ENCODE measurements at regions not wholly inside any gene's neighbourhood (a gene's known extent, or its start where the extent isn't known, plus 50 kb on each side); places are given as distances from the start of the nearest gene placed in this dataset.
"Not testable (repeated sequence)": the region's sequence is repeated elsewhere in the genome, so short reads cannot be mapped to it uniquely, and the experiment has no call there.

- no peaks in the 10 kb centered on the region for H4K20me1 ChIP-seq (ENCODE audit: low read depth)
- Mint-ChIP-seq H3K36me3 (no peaks in the 10 kb centered on the region), H3K27me3 (ENCODE audit: insufficient read depth, low read depth) (no peaks in the 10 kb centered on the region), H3K27ac (no peak overlapping the region), H3K4me3 (no peak overlapping the region), H3K9me3 (peaks cover 8% of the 10 kb centered on the region), H3K4me1 (peaks cover 12% of the 10 kb centered on the region)
- H3K27ac ChIP-seq = no peak overlapping the region
- H3F3A ChIP-seq (ENCODE audit: low read depth) = peaks cover 23% of the 10 kb centered on the region
- peaks cover 11% of the 10 kb centered on the region for H3K4me1 ChIP-seq
- H3K79me2 ChIP-seq (ENCODE audit: low read depth) = no peaks in the 10 kb centered on the region
- H3K9me3 ChIP-seq (ENCODE audit: low read depth) = no peaks in the 10 kb centered on the region
- H3K4me3 ChIP-seq = no peak overlapping the region
- no peak for TF ChIP-seq CTCF (IDR thresholded peaks at IDR 0.05)
- no peak for TF ChIP-seq EZH2 (IDR thresholded peaks at IDR 0.05)
- TF ChIP-seq EZH2phosphoT487 (IDR thresholded peaks at IDR 0.05) = no peak
- H2AFZ ChIP-seq (replicated peaks) = no peak overlapping the region
- no peak overlapping the region for H3K9ac ChIP-seq
- H3K27me3 ChIP-seq = no peaks in the 10 kb centered on the region
- no peaks in the 10 kb centered on the region for H3K36me3 ChIP-seq
- no peak overlapping the region for H3K4me2 ChIP-seq
- no peak for DNase-seq (ENCODE audit: low spot score)
These were observed 62.9 kb upstream of the MSH6 start for GRCh38 chr2:47720036-47720435.

- H4K20me1 ChIP-seq (ENCODE audit: low read depth) = no peaks in the 10 kb centered on the region
- H3K4me1 Mint-ChIP-seq = peaks cover 7% of the 10 kb centered on the region
- H3K9me3 Mint-ChIP-seq = peaks cover 11% of the 10 kb centered on the region
- no peaks in the 10 kb centered on the region for H3K36me3 ChIP-seq
- H3K4me2 ChIP-seq = no peak overlapping the region
- H3K36me3 Mint-ChIP-seq = no peaks in the 10 kb centered on the region
- H3K4me3 Mint-ChIP-seq = no peak overlapping the region
- H3K27me3 ChIP-seq = no peaks in the 10 kb centered on the region
- H3K9me3 ChIP-seq (ENCODE audit: low read depth) = no peaks in the 10 kb centered on the region
- no peaks in the 10 kb centered on the region for H3K27me3 Mint-ChIP-seq (ENCODE audit: insufficient read depth, low read depth)
- H3K27ac Mint-ChIP-seq = no peak overlapping the region
- H3K27ac ChIP-seq = no peak overlapping the region
- DNase-seq (ENCODE audit: low spot score) = no peak
- H3K9ac ChIP-seq = no peak overlapping the region
- H3K79me2 ChIP-seq (ENCODE audit: low read depth) = no peaks in the 10 kb centered on the region
- TF ChIP-seq CTCF (IDR thresholded peaks at IDR 0.05) = no peak
- TF ChIP-seq EZH2phosphoT487 (IDR thresholded peaks at IDR 0.05) = no peak
- no peak for TF ChIP-seq EZH2 (IDR thresholded peaks at IDR 0.05)
- H3K4me1 ChIP-seq = peaks cover 3% of the 10 kb centered on the region
- no peak overlapping the region for H3K4me3 ChIP-seq
- H3F3A ChIP-seq (ENCODE audit: low read depth) = peaks cover 19% of the 10 kb centered on the region
- H2AFZ ChIP-seq (replicated peaks) = no peak overlapping the region
These were observed 63.8 kb upstream of the MSH6 start for GRCh38 chr2:47719099-47719498.

GRCh38 chr2:47716307-47716706 is 66.6 kb upstream of the MSH6 start:
- not testable (repeated sequence) for H3F3A ChIP-seq (ENCODE audit: low read depth); DNase-seq (ENCODE audit: low spot score); H3K27ac ChIP-seq; H3K9ac ChIP-seq; H3K4me2 ChIP-seq; H3K4me1 ChIP-seq; H4K20me1 ChIP-seq (ENCODE audit: low read depth); H3K27me3 ChIP-seq; H3K4me1 Mint-ChIP-seq; H3K4me3 Mint-ChIP-seq; H3K27me3 Mint-ChIP-seq (ENCODE audit: insufficient read depth, low read depth); H3K27ac Mint-ChIP-seq; H2AFZ ChIP-seq (replicated peaks); H3K9me3 ChIP-seq (ENCODE audit: low read depth); H3K79me2 ChIP-seq (ENCODE audit: low read depth); H3K36me3 ChIP-seq; H3K36me3 Mint-ChIP-seq; H3K4me3 ChIP-seq
- H3K9me3 Mint-ChIP-seq = peaks cover 14% of the 10 kb centered on the region

GRCh38 chr2:47715552-47715951 is 67.4 kb upstream of the MSH6 start:
- no peaks in the 10 kb centered on the region for H3K27me3 ChIP-seq
- no peaks in the 10 kb centered on the region for H4K20me1 ChIP-seq (ENCODE audit: low read depth)
- no peaks in the 10 kb centered on the region for H3K4me1 ChIP-seq
- H3K36me3 ChIP-seq = no peaks in the 10 kb centered on the region
- Mint-ChIP-seq H3K4me3 (no peak overlapping the region), H3K27me3 (ENCODE audit: insufficient read depth, low read depth) (no peaks in the 10 kb centered on the region), H3K9me3 (peaks cover 14% of the 10 kb centered on the region), H3K4me1 (no peaks in the 10 kb centered on the region), H3K36me3 (no peaks in the 10 kb centered on the region), H3K27ac (no peak overlapping the region)
- DNase-seq (ENCODE audit: low spot score) = no peak
- TF ChIP-seq EZH2phosphoT487 (IDR thresholded peaks at IDR 0.05) = no peak
- no peak for TF ChIP-seq CTCF (IDR thresholded peaks at IDR 0.05)
- TF ChIP-seq EZH2 (IDR thresholded peaks at IDR 0.05) = no peak
- no peak overlapping the region for H3K27ac ChIP-seq
- H3K9me3 ChIP-seq (ENCODE audit: low read depth) = no peaks in the 10 kb centered on the region
- H2AFZ ChIP-seq (replicated peaks) = no peak overlapping the region
- no peak overlapping the region for H3K9ac ChIP-seq
- no peak overlapping the region for H3K4me3 ChIP-seq
- H3F3A ChIP-seq (ENCODE audit: low read depth) = peaks cover 3% of the 10 kb centered on the region
- H3K4me2 ChIP-seq = no peak overlapping the region
- no peaks in the 10 kb centered on the region for H3K79me2 ChIP-seq (ENCODE audit: low read depth)

All from neural progenitor cell (in vitro differentiated cells).